ENCODE measurements at regions not wholly inside any gene's neighbourhood (a gene's known extent, or its start where the extent isn't known, plus 50 kb on each side); places are given as distances from the start of the nearest gene placed in this dataset.
"Not testable (repeated sequence)": the region's sequence is repeated elsewhere in the genome, so short reads cannot be mapped to it uniquely, and the experiment has no call there.

DNA sequence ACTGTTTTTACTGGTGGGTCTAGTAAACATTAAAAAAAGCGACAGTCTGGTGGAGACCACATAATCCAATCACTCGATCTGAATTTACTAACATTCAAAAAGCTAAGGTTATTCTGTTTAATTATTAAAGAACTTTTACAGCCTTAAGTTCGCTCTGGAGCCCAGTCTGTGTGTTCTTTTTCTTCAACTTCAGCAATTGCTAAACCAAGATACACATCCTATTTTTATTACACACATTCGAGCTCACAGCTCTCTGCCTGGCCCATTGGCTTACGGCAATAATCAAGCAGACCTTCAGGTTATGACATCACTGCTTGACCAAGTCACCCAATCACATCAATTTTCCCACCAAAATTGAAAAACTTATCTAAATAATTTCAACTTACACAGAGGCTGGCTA lies 57.4 kb upstream of the PRSS16 start:
- DNase-seq (ENCODE audit: low read depth in 2 of 2): no peak

DNA sequence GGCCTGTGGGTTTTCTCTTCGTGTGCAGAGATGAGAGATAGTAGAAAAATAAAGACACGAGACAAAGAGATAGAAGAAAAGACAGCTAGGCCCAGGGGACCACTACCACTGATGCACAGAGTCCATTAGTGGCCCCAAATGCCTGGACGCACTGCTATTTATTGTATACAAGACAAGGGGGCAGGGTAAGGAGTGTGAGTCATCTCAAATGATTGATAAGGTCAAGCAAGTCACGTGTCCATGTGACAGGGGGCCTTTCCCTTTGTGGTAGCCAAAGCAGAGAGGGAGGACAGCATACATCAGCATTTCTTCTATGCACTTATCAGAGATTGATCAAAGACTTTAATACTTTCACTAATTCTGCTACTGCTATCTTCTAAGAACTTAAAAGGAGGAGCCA lies 53.0 kb upstream of the PRSS16 start:
- DNase-seq (ENCODE audit: low read depth in 2 of 2): not testable (repeated sequence)

DNA sequence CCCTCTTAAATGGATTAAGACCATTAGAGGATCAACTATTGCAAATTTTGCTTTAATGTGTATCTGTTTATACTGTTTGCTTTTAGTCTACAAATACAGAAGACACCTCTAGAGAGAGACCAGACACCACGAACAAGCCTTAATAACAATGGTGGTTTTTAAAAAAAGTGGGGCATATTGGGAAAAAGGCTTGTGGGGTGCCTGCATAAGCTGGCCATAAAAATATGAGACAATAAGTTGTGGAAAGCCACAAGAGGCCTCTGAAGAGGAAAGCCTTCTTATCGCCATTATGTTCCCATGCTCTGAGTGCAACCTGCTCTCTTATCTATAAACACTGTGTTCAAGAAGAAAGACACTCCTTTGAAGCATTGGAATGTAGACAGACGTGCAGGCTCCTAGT lies 52.0 kb upstream of the PRSS16 start:
- DNase-seq (ENCODE audit: low read depth in 2 of 2): not testable (repeated sequence)
